GM21367 (cell line): ENCODE measurements at regions not wholly inside any gene's neighbourhood (a gene's known extent, or its start where the extent isn't known, plus 50 kb on each side); places are given as distances from the start of the nearest gene placed in this dataset.
"Not testable (repeated sequence)": the region's sequence is repeated elsewhere in the genome, so short reads cannot be mapped to it uniquely, and the experiment has no call there.

Source experiments
- ATAC-seq: cut with Tn5 transposase; IDR thresholded peaks from one replicate; pipeline ENCODE4 v1.9.1; 2021; ENCODE audit not compliant: unreplicated experiment

- ATAC-seq: no peak
Measured at GRCh38 chr3:10653866-10654611, 148.7 kb upstream of the ATP2B2 start.

DNA sequence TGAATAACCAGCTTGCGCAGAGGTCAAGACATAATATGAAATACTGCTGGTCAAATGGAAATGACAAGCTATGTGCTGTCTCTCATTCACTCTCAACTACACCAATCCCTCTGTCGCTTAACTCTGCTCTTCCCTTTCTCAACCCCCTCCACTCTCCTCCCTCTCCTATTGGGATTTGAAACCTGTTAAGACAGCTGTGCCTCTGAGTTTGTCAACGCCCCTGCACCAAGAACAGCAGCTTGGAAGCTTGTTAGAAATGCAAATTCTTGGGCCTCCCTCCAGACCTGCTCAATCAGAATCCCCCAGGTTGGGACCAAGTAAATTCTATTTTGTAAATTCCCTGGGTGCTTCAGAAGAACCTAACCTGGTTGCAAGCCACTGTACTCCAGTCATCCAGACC is 149.7 kb upstream of the ATP2B2 start:
- no peak for ATAC-seq

- not testable (repeated sequence) for ATAC-seq
Measured at GRCh38 chr3:10657339-10657738, 152.0 kb upstream of the ATP2B2 start.

- ATAC-seq: no peak
Measured at GRCh38 chr3:10665592-10665991, 150.4 kb upstream of the SLC6A11 start.

DNA sequence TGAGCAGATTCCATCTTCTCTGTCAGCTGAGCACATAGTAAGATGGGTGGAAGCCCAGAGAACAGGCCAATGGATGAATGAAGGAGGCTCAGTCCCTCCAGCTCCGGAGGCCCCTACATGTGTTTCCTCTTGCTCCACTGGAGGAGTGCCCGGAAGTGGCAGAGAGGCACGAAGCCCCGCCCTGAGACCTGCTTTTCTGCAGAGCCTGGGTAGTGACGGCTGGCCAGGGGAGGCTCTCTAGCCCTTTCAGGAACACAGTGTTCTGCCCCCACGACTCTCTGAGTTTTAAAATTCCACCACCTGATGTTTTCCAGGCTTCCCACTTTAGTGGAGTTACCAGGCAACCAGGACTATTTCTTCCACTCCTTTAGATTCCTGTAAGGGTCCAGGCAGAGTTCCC is 149.4 kb upstream of the SLC6A11 start:
- no peak for ATAC-seq

DNA sequence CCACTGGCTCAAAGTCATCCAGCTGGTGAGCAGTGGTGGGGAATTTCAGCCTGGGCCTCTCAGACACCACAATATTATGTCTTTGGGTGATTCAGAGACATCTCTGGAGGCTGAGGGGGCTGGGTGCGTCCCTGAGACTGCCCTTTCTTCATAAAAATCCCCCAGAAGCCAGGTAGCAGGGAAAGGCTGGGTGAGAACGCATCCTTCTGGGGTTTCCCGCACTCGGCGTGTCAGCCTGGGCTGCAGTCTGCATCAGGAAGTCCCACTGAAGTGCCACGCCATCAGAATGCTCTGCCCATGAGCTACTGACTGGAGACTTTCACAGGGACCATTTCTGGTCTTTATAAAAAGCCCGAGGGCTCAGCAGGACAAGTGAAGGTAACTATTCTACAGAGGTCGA is 148.8 kb upstream of the SLC6A11 start:
- ATAC-seq: no peak

DNA sequence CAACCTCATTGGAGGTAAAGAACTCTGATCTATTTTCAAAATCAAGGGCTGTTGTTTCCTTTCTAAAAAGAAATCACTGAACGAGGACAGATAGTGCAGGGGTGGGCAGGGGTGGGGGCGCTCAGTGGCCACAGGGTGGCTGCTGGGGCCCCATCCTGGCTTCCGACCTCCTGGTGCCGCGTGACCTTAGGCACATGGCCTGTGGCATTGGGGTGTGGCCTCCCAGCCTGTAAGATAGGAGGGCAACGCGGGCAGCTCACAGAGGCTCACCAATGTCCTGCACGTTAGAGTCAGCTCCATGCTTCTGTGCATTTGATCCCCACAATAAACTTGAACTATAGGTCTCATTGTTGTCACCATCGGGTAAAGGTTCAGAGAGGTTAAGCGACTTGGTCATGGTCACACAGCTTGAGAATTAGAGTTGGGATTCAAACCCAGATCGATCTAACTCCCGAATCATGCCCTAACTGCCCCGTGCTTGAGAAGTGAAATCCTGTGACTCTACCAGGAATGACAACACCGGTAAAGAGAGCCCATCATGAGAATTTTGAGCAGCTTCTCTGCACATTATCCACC is 148.0 kb upstream of the SLC6A11 start:
- no peak for ATAC-seq

DNA sequence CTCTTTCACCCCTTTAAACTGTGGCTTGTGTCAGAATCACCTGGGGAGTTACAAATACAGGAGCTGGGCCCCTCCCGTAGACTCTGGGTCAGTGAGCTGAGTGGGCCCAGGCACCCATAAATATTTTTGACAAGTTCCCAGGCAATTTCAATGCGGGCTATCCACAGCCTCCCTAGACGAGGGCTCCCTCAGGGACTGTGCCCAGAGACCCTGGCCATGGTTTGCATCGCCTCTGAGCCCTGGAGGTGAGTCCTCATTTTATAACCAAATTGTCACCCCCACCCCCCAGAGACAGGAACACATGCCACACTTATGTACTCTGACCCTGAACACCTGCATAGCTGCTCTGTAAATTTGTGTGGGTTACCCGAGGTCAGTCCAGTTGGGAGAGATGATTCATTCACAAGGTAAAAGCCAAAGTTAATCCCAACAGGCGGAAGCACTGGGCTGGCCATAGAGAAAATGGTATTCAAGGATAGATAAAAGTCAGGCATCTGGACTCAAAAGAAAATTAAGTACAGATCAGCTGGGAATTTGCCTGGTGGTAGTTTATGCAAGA is 146.5 kb upstream of the SLC6A11 start:
- ATAC-seq: no peak

DNA sequence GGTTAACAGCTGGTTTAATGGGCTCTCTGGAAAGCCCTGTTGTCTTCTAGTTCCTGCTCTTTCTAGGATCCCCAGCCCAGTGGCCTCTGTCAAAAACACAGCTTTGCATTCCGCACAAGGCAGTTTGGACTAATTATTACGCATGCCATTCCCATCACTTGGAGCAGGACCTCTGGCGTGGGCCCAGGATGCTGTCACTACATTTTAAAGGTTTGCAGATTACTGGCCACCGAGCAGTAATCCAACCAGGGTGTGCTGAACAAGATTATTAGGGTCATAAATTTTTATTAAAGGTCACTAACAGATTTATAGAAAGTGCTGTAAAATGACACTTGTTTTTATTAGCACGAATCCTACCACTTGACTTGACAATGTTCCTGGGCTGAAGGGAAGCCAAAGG is 143.6 kb upstream of the SLC6A11 start:
- ATAC-seq: no peak

GRCh38 chr3:10674578-10674977 is 141.4 kb upstream of the SLC6A11 start:
- ATAC-seq: no peak

GRCh38 chr3:10676905-10677304 is 139.1 kb upstream of the SLC6A11 start:
- no peak for ATAC-seq

GRCh38 chr3:10678796-10679376 is 137.1 kb upstream of the SLC6A11 start:
- ATAC-seq: no peak

- no peak for ATAC-seq
Measured at GRCh38 chr3:10680796-10681195, 135.2 kb upstream of the SLC6A11 start.

DNA sequence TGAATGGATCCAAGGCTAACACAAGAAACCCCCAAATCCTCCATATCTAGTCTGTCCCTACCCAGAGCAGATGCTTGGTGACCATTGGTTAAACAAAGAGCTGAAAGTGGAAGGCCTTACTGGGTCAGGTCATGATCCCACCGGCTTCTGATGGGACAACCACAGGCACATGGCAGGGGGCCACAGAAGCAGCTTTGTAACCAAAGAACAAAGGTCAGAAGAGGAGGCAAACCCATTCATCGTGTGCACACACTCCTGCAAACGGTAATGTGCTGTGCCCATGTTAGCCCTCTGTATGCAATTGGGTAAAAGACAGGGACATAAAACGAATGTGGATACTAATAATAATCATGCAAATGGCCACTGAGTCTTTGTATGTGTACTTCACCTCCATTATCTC is 133.3 kb upstream of the SLC6A11 start:
- ATAC-seq: no peak

GRCh38 chr3:10683106-10683505 is 132.9 kb upstream of the SLC6A11 start:
- ATAC-seq: no peak

DNA sequence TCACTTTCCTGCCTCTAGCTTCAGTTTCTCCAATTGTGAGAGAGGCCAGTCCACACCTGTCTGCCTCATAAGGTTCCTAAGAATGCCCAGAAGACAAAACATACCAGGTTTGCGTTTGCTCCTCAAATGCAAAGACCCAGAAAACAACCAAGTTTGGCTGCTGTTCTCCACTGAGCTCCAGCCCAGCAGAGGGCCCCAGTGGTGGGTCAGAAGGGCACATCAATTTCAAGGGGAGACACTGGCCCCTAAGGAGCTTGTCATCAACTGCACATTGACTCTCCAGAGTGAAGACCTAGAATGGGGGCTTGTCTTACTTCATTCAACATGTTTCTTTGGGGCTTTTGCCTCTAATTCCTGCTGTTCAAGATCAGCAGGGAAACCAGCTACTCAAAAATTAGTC is 127.9 kb upstream of the SLC6A11 start:
- ATAC-seq: no peak

- ATAC-seq: no peak
Measured at GRCh38 chr3:10688548-10689172, 127.4 kb upstream of the SLC6A11 start.

DNA sequence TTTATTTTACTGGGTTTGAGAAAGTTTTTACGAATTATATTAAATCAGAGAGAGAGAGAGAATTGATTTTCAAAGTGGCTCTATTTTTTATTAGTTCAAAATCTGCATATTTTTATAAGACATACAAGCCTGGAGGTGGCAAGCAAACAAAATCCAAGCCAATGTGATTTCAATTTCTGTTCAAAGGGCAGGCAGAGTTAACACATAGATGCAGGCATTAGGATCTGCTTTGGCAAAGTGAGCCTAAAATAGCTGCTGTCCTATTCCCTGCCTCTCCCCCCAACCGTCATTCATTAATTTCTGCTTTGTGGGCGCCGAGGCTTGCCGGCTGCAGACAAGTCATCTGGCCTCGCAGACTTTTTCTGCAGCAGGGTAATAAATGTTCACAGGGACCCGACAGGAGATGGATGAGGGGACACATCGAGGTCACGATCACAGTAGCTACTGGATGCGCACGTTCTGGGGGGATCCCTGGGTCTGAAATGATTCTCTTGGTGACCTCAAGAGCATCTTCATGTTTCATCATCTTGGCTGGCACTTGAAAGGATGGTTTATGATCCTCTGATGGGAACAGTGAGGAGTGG is 123.9 kb upstream of the SLC6A11 start:
- ATAC-seq: no peak

DNA sequence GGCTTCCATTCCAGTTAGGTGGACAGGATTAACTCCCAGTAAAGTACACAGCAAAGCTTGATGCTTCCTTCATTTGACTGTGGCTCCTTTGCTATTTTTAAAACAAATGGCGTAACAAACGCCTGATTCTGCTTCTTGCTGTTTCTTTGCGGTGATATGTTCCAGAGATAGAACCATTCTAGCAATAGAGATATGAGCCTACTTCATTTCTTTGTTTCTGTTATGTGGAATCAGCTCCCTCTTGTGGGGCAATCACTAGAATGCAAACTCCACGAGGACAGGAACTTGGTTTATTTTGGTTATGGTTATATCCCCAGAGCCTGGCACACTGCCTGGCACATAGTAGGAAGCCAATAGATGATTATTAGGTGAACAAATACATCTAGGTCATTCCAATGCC is 122.6 kb upstream of the SLC6A11 start:
- ATAC-seq: no peak

DNA sequence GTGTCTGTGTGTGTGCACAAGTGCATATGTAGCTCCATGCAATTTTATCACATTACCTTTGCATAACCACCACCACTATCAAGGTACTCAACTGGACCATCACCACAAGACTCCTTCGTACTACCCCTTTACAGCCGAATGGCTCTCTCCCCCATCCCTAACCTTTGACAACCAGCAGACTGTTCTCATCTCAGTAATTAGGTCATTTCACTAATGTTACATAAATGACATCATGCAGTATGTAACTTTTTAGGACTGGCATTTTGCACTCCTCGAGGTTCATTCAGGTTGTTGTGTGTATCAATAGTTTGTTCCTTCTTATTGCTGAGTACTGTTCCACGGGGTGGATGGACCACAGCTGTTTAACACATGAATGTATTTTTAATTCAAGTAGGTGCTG is 121.8 kb upstream of the SLC6A11 start:
- no peak for ATAC-seq

DNA sequence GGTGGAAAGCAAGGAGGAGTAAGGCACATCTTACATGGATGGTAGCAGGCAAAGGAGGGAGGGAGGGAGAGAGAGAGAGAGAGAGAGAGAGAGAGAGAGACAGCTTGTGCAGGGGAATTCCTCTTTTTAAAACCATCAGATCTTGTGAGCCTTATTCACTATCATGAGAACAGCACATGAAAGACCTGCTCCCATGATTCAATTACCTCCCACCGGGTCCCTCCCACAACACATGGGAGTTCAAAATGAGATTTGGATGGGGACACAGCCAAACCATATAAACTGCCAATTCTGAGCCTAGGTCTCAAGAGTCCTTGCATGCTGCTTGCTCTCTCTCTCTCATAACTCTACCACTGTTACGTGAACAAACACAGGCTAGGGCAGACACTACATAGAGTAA is 120.8 kb upstream of the SLC6A11 start:
- not testable (repeated sequence) for ATAC-seq
